ENCODE measurements at regions not wholly inside any gene's neighbourhood (a gene's known extent, or its start where the extent isn't known, plus 50 kb on each side); places are given as distances from the start of the nearest gene placed in this dataset.

GRCh38 chr6:141248021-141248799, 884.5 kb upstream of the GJE1 start:
- H3K4me1 ChIP-seq (replicated peaks in 1 of 2; ENCODE audit: control insufficient read depth in 2 of 2, insufficient read depth in 2 of 2, low read length in 2 of 2), result no peaks in the 10 kb centered on the region
- H3K79me2 ChIP-seq (ENCODE audit: control insufficient read depth, insufficient read depth, low read length), result no peaks in the 10 kb centered on the region
- TF ChIP-seq ZNF507 (tag; conservative IDR thresholded peaks at IDR 0.05), result no peak
- TF ChIP-seq ZNF134 (CRISPR knock-in tag; conservative IDR thresholded peaks at IDR 0.05), result no peak
- no peak for TF ChIP-seq GMEB1 (CRISPR knock-in tag; IDR thresholded peaks at IDR 0.05)
- TF ChIP-seq SPI1 (IDR thresholded peaks at IDR 0.05; ENCODE audit: borderline replicate concordance, low read depth, low read length), result no peak
- no peak for TF ChIP-seq BRF1 (IDR thresholded peaks at IDR 0.05; ENCODE audit: borderline replicate concordance, extremely low read depth, insufficient read length)
- no peak for TF ChIP-seq ZBTB17 (CRISPR knock-in tag; IDR thresholded peaks at IDR 0.05)
- no peak for TF ChIP-seq ZBTB9 (CRISPR knock-in tag; IDR thresholded peaks at IDR 0.05)
- TF ChIP-seq FOXK2 (conservative IDR thresholded peaks at IDR 0.05 in 1 of 2, IDR thresholded peaks at IDR 0.05 in 1 of 2; ENCODE audit: low read depth in 2 of 2), result no peak
- no peak for TF ChIP-seq HMG20B (CRISPR knock-in tag; IDR thresholded peaks at IDR 0.05)
- no peak for TF ChIP-seq ZNF696 (CRISPR knock-in tag; conservative IDR thresholded peaks at IDR 0.05)
- no peak for TF ChIP-seq PPARD (CRISPR knock-in tag; IDR thresholded peaks at IDR 0.05)
- TF ChIP-seq IFI16 (CRISPR knock-in tag; IDR thresholded peaks at IDR 0.05), result no peak
- TF ChIP-seq MECOM (CRISPR knock-in tag; IDR thresholded peaks at IDR 0.05), result no peak
- no peak for TF ChIP-seq DEAF1 (CRISPR knock-in tag; IDR thresholded peaks at IDR 0.05)
- TF ChIP-seq ZBTB8A (IDR thresholded peaks at IDR 0.05; ENCODE audit: partially characterized antibody), result no peak
- TF ChIP-seq MAFF (IDR thresholded peaks at IDR 0.05; ENCODE audit: low read length), result no peak
- CTCF ChIA-PET (ENCODE audit: low intra/inter-chr PET ratio), result no interaction called here
- POLR2A ChIA-PET, result interaction anchor here (0.6 kb wide), 1 partner anchor 473 kb away, joined by 3 read pairs; no protein-coding TSS in a partner anchor
- no peaks in the 10 kb centered on the region for H3K9me1 ChIP-seq (ENCODE audit: control insufficient read depth, insufficient read depth, low read length)
- no peaks in the 10 kb centered on the region for H3K27me3 ChIP-seq (ENCODE audit: control insufficient read depth in 2 of 2, insufficient read depth in 2 of 2, low read length in 2 of 2)
- WGBS (ENCODE audit: insufficient coverage, low coverage, missing lambda C conversion rate), result 0% methylated on average over 4 of the region's 4 CpGs
- H3K9me3 ChIP-seq (replicated peaks; ENCODE audit: control insufficient read depth, insufficient read depth, low read depth, low read length), result no peaks in the 10 kb centered on the region
- H2AFZ ChIP-seq (ENCODE audit: low read depth, low read length), result no peak overlapping the region
- no peak overlapping the region for H3K27ac ChIP-seq (ENCODE audit: extremely low read depth, low read depth, low read length)
- intact Hi-C loops (cut with micrococcal nuclease) (no loop called here), in situ Hi-C loops (cut with MboI) (no loop called here)
- H3K4me2 ChIP-seq (ENCODE audit: insufficient read depth, low read length), result no peak overlapping the region
- no peaks in the 10 kb centered on the region for H4K20me1 ChIP-seq (replicated peaks; ENCODE audit: control insufficient read depth, insufficient read depth, low read length)
- ATAC-seq, result no peak
- no peaks in the 10 kb centered on the region for H3K36me3 ChIP-seq (ENCODE audit: control insufficient read depth, insufficient read depth, low read length)
- FAIRE-seq, result no peak
- DNase-seq (ENCODE audit: extremely low read depth in 1 of 4, low spot score in 3 of 4), result no peak
- BruUV-seq (replicated peaks), result no TSS peak
- no peak overlapping the region for H3K4me3 ChIP-seq
- no peak overlapping the region for H3K9ac ChIP-seq (ENCODE audit: insufficient read depth in 1 of 2, low read depth in 2 of 2, low read length in 2 of 2)

Data from K562 (cell line).